Type B pancreatic cell (in vitro differentiated cells): ENCODE measurements at regions not wholly inside any gene's neighbourhood (a gene's known extent, or its start where the extent isn't known, plus 50 kb on each side); places are given as distances from the start of the nearest gene placed in this dataset.

Source experiments
- DNase-seq: peaks from one replicate; pipeline ENCODE4 v3.0.0; 2021; ENCODE audit warnings: mixed read lengths; ENCODE audit not compliant: unreplicated experiment; ENCODE audit errors: extremely low spot score
- H3K27ac Mint-ChIP-seq: 2 replicates; pipeline ENCODE4 v1.8.0; 2021; ENCODE audit warnings: mild to moderate bottlenecking, mixed read lengths
- H3K27me3 Mint-ChIP-seq: 2 replicates; pipeline ENCODE4 v1.8.0; 2021; ENCODE audit warnings: mixed read lengths
- H3K36me3 Mint-ChIP-seq: 2 replicates; pipeline ENCODE4 v1.8.0; 2021; ENCODE audit warnings: mixed read lengths
- H3K4me1 Mint-ChIP-seq: one replicate; pipeline ENCODE4 v1.8.0; 2021; ENCODE audit warnings: mixed read lengths; ENCODE audit not compliant: unreplicated experiment
- H3K4me3 Mint-ChIP-seq: 2 replicates; pipeline ENCODE4 v1.8.0; 2021; ENCODE audit warnings: mild to moderate bottlenecking, mixed read lengths
- H3K9me3 Mint-ChIP-seq: 2 replicates; pipeline ENCODE4 v1.8.0; 2021; ENCODE audit warnings: mixed read lengths
- CTCF ChIP-seq: fragments of 200-600 bp; sonication (generic); conservative IDR thresholded peaks from 2 replicates; pipeline ENCODE4 v1.5.0; 2021; ENCODE audit warnings: antibody characterized with exemption, mild to moderate bottlenecking

DNA sequence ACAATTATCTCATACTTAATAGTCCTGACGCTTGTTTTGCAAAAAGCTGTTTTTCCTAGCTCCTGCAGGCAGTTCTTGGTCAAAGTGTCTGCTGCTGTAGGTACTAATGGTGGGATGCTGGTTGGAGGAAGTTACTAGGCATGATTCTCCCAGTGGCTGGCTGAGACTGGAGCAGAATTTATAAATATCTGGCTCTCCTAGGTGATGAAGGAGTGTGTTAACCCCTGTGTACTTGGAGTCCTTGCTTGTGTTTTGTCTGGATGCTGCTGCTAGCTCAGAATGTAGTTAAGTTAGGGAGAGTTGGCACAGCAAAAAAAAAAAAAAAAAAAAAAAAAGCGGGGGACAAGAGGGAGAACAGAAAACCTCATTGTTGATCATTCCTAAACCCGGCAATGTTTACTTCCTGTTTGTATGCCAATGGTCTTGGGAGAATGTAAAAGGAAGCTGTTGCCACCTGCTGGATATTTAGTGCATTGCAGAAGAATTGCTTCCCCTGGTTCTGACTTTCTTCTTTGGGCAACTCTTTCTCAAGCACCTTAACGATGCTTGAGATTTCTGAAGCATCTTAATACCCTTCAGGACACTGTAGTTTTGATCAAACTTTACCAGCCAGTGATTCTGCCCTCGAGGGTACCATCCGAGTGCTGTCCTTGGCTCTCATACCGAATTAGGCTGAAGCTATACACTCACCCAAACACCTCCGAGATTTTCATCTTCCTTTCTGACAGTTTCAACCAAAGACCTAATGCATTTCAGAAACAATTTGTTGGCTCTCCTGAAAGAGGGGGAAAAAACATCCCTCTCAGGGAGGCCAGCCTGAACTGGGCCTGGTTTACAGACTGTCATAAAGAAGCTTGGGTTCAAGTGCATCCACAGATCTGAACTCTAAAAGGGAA lies 71.7 kb upstream of the WWC1 start:
- TF ChIP-seq CTCF: peak; percentile 91
- no peak overlapping the region for H3K27ac Mint-ChIP-seq
- H3K4me3 Mint-ChIP-seq: peak overlapping the region; percentile 57
- H3K36me3 Mint-ChIP-seq: peaks cover 9% of the 10 kb centered on the region
- H3K9me3 Mint-ChIP-seq: no peaks in the 10 kb centered on the region
- DNase-seq: no peak
- peaks cover 5% of the 10 kb centered on the region for H3K27me3 Mint-ChIP-seq
- peaks cover 26% of the 10 kb centered on the region for H3K4me1 Mint-ChIP-seq

- peak; percentile 36 for DNase-seq
- Mint-ChIP-seq H3K27me3 (peaks cover 5% of the 10 kb centered on the region), H3K9me3 (no peaks in the 10 kb centered on the region), H3K36me3 (peaks cover 14% of the 10 kb centered on the region), H3K4me1 (peaks cover 16% of the 10 kb centered on the region), H3K27ac (no peak overlapping the region), H3K4me3 (no peak overlapping the region)
- no peak for TF ChIP-seq CTCF
Measured at GRCh38 chr5:168224085-168224484, 67.4 kb upstream of the WWC1 start.

DNA sequence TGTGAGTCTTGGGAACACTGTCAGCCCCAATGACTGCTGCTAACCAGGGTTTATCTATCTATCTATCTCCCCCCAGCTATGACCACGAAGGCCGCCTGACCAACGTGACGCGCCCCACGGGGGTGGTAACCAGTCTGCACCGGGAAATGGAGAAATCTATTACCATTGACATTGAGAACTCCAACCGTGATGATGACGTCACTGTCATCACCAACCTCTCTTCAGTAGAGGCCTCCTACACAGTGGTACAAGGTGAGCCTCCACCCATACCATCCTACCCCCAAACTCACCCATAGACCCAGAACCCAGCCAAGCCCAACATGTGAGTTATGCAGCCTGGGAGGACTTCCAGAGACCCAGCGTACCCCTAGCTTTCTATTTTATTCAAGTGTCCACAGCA lies 65.4 kb upstream of the WWC1 start:
- peaks cover 17% of the 10 kb centered on the region for H3K36me3 Mint-ChIP-seq
- no peaks in the 10 kb centered on the region for H3K9me3 Mint-ChIP-seq
- peaks cover 16% of the 10 kb centered on the region for H3K4me1 Mint-ChIP-seq
- H3K27ac Mint-ChIP-seq: no peak overlapping the region
- peak; percentile 51 for DNase-seq
- no peak overlapping the region for H3K4me3 Mint-ChIP-seq
- TF ChIP-seq CTCF: no peak
- peaks cover 5% of the 10 kb centered on the region for H3K27me3 Mint-ChIP-seq

DNA sequence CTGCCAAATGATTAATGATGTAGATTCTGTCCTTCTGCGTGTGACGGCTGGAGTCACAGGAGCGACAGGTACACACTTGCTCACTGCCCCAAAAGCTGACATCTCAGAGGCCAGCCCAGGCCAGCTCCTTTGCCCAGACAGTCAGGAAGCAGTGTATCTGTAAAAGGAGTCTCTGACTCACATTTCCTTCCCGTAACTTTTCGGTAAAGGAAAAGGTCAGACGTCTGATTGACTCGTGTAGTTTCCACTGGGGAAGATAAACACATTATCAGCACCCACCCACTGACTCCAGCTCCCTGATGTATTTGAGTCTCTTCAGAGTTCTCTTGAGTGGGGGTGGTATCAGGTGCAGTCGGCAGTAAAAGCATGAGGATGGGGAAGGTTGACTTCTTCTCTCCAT lies 64.4 kb upstream of the WWC1 start:
- TF ChIP-seq CTCF: no peak

DNA sequence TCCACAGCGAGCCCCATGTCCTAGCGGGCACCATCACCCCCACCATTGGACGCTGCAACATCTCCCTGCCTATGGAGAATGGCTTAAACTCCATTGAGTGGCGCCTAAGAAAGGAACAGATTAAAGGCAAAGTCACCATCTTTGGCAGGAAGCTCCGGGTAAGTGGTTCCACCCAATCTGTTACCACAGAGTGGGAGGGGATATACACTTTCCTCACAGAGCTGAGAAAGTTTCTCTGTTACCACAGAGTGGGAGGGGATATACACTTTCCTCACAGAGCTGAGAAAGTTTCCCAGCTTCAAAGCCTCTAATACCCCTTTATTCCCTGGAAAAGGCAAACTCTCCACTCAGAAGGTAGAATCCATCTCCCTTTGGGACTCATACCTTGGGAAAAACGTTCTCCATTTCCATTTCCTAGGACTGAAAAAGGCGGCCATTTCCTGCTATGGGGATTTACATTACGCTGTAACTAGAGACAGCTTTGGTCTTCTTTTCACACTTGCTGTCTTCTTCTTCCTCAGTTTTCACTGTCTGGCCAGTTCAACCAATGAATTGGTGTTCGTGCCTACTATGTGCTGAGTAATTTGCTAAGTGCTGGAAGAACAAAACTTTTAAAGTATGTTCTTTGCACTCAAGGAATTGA lies 63.4 kb upstream of the WWC1 start:
- Mint-ChIP-seq H3K27me3 (no peaks in the 10 kb centered on the region), H3K4me1 (peaks cover 16% of the 10 kb centered on the region), H3K4me3 (no peak overlapping the region), H3K9me3 (no peaks in the 10 kb centered on the region), H3K27ac (no peak overlapping the region), H3K36me3 (peaks cover 20% of the 10 kb centered on the region)
- no peak for TF ChIP-seq CTCF
- DNase-seq: no peak

More for the DNA sequence above, 64.4 kb upstream of the WWC1 start:
- Mint-ChIP-seq H3K36me3 (peaks cover 20% of the 10 kb centered on the region), H3K27me3 (peaks cover 5% of the 10 kb centered on the region), H3K9me3 (no peaks in the 10 kb centered on the region), H3K4me1 (peaks cover 16% of the 10 kb centered on the region), H3K4me3 (no peak overlapping the region), H3K27ac (no peak overlapping the region)
- no peak for DNase-seq
